ENCODE measurements at regions not wholly inside any gene's neighbourhood (a gene's known extent, or its start where the extent isn't known, plus 50 kb on each side); places are given as distances from the start of the nearest gene placed in this dataset.

- no peak for TF ChIP-seq CTCF (IDR thresholded peaks at IDR 0.05)
- no peak overlapping the region for H3K27ac ChIP-seq
- no peak overlapping the region for H3K4me3 ChIP-seq
- DNase-seq (ENCODE audit: low spot score), result no peak
These were observed 677.7 kb downstream of the DOK5 start for GRCh38 chr20:55153001-55153645.

GRCh38 chr20:55151171-55151570 lies 675.8 kb downstream of the DOK5 start:
- Histone ChIP-seq H3K27ac (no peak overlapping the region), H3K4me3 (no peak overlapping the region)
- TF ChIP-seq CTCF (IDR thresholded peaks at IDR 0.05), result no peak
- DNase-seq (ENCODE audit: low spot score), result no peak

GRCh38 chr20:55143601-55144000 lies 668.2 kb downstream of the DOK5 start:
- Histone ChIP-seq H3K27ac (no peak overlapping the region), H3K4me3 (no peak overlapping the region)
- no peak for DNase-seq (ENCODE audit: low spot score)
- TF ChIP-seq CTCF (IDR thresholded peaks at IDR 0.05), result no peak

- H3K27ac ChIP-seq, result no peak overlapping the region
- H3K4me3 ChIP-seq, result no peak overlapping the region
- TF ChIP-seq CTCF (IDR thresholded peaks at IDR 0.05), result no peak
- DNase-seq (ENCODE audit: low spot score), result no peak
These were observed 667.5 kb downstream of the DOK5 start for GRCh38 chr20:55142932-55143331.

- no peak for TF ChIP-seq CTCF (IDR thresholded peaks at IDR 0.05)
- no peak overlapping the region for H3K4me3 ChIP-seq
- DNase-seq (ENCODE audit: low spot score), result no peak
- no peak overlapping the region for H3K27ac ChIP-seq
These were observed 665.2 kb downstream of the DOK5 start for GRCh38 chr20:55140631-55141030.

- TF ChIP-seq CTCF (IDR thresholded peaks at IDR 0.05), result no peak
- no peak overlapping the region for H3K4me3 ChIP-seq
- no peak for DNase-seq (ENCODE audit: low spot score)
- H3K27ac ChIP-seq, result no peak overlapping the region
These were observed 663.9 kb downstream of the DOK5 start for GRCh38 chr20:55139173-55139765.

- no peak for DNase-seq (ENCODE audit: low spot score)
- TF ChIP-seq CTCF (IDR thresholded peaks at IDR 0.05), result no peak
- no peak overlapping the region for H3K27ac ChIP-seq
- no peak overlapping the region for H3K4me3 ChIP-seq
These were observed 660.5 kb downstream of the DOK5 start for GRCh38 chr20:55135923-55136322.
